Left renal pelvis (tissue), 4 donors: ENCODE measurements at regions not wholly inside any gene's neighbourhood (a gene's known extent, or its start where the extent isn't known, plus 50 kb on each side); places are given as distances from the start of the nearest gene placed in this dataset.

Experiments used
- DNase-seq, 4 donors: peaks; one replicate each; pipeline ENCODE4 v3.0.0-alpha.2; 2013; ENCODE audit warnings: low read depth in 4 of 4, low spot score in 3 of 4

- no peak for DNase-seq
Observed at GRCh38 chr10:128928231-128928836, 538.7 kb upstream of the MGMT start.

- no peak for DNase-seq
Observed at GRCh38 chr10:128929131-128929530, 537.9 kb upstream of the MGMT start.

- no peak for DNase-seq
Observed at GRCh38 chr10:128929767-128930166, 537.3 kb upstream of the MGMT start.

GRCh38 chr10:128930515-128930914 is 536.5 kb upstream of the MGMT start:
- no peak for DNase-seq

DNA sequence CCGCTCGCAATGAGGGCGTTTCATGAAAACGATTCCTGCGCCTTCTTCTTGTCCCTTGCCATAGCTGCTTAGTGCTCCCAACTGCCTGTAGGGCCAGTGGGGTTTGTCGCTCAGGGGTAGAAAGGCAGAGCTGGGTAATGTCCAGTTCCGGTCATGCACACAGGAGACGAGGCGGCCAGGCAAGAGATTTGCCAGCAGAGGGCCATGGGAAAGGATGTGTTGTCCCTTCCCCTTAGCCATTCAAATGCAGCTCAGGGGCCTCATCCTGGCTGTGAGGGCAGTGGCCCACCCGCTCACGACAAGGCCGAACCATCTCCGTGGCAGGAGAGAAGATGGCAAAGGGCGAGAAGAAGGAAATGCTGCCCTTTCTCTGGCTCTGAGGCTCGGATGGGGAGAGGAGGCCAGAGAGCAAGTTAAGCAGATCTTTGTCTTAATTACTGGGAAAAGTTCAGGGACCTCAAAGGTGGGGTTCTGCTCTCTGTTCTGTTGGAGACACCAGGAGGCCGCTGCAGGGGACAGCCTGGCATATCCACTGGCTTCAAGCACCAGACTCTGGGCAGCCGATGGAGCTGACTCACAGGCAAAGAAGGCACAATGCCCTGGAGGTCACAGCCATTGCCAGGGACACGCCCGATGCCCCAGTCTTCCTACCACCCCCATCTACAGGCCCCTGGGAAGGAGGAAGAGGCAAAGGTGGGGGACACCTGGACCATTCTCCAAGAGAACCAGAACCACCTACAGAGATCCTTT is 534.8 kb upstream of the MGMT start:
- DNase-seq: no peak

DNA sequence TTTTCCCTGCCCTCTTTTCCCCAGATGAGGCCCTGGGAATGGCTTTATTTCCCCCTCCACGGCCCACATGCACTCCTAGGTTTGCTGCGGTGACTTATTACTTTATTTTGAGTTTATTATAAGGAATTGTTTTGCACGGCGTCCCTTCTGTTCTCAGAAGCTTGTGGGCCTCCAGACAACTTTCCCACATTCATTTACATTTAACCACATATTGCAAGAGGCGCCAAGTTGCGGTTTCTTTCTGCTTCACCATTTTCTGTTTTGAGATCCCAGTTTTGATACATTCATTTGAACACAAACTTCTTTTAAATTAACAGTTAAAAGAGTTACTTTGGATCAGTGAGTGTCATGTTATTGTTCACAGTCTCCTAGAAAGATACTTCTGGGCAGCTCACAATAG is 532.5 kb upstream of the MGMT start:
- DNase-seq: no peak

GRCh38 chr10:128936392-128936791 is 530.6 kb upstream of the MGMT start:
- no peak for DNase-seq

DNA sequence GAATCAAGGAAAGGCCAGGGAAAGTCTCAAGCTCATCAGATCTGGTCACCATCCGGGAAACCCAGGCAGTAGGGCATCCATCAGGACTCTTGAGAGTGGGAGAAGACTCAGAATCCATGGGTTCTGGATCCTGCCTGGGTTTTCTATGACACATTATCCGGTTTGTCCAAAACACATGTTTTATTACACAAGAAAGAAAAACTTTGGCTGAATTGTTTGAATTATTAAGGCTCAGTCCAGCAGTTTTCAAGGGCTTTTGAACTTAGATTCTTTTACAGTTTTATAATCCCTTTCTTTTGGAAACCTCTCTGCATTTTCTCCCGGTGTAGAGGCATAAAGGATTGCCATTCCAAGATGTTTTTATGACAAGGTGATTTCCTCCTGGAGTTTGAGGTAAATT is 528.5 kb upstream of the MGMT start:
- no peak for DNase-seq

- DNase-seq: no peak
Observed at GRCh38 chr10:128940081-128940480, 527.0 kb upstream of the MGMT start.

DNA sequence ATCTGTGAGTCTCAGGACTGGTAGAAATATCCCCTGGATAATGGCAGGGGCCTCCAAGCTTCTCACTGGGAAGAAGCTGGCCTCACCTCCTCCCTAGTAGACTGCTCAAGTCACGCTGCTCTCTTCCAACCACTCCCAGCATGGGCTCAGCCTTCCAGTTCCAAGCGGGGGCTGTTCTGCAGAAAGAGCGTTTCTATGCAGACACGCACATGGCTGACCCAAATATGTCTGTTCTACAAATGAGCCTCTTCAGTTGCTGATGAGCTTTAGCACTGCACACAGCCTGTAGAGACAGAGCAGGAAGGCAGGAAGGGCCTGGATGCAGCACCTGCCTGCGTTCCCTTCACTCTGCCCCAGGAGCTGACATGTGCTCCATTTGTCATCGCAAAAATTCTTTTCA is 523.9 kb upstream of the MGMT start:
- no peak for DNase-seq

DNA sequence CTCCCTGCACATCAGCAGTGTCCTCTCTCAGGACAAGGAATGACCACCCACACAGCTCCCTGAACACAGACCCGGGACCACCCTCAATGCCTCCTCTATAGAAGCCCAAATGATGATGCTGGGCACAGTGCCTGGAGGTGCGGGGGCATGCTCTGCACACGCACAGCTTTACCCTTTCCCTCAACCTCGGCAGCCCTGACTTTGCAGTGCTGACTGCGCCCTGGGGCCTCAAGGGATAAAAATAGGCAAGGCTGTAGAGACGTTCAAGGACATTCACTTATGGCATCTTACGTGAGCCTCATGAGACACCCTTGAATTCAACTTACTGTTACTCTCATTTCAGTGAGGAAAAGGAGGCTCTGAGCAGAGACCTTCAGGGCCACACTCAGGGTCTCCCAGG is 521.6 kb upstream of the MGMT start:
- no peak for DNase-seq

DNA sequence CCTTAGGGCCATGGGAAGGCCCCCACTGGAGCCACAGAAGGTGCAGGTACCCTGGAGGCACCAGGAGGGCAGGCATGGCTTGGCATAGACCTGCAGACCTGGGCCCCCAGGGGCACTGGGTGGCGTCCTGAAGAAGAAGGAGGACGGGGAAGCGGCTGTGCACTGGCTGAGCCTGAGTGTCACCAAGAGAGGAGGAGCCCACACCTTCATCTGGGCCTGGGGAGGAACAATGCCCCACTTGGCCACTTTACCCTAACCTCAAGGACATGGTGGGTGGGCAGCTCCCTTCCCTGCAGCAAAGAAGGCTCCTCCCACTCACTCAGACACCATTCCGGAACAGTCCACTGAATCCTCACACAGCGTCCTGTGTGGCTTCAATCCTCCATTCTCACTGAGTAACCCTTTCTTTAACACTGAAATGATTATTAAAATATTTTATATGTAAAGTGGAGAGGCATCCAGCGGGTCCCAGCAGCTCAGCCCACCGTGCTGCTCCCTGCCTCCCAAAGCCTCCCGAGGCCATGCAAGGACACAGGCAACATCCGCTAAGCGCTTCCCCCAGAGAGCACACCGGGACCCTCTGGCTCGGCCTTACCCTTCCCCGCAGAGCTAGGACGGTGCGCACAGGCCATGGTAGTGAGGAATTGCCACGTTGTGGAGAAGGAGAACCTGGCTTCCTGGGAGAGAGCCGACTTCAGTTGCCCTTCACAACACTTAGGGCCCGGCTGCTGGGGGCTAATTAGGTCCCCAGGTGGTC is 516.7 kb upstream of the MGMT start:
- DNase-seq: no peak

DNA sequence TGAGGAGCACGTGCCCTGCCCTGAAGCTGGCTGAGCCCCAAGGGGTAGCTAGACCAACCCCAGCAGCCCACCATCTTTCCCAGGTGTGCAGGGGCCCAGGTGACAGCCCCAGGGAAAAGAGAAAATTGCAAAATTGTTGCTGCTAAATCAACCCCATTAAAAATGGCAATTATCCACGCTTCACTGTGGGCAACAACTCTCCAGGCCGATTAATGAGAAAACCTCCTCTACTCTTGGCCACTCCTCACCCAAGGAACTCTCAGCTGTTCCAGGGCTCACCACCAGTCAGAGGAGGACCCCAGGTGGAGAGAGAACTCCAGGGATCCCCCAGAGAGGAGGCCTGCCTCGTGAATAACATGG is 516.1 kb upstream of the MGMT start:
- DNase-seq: no peak

DNA sequence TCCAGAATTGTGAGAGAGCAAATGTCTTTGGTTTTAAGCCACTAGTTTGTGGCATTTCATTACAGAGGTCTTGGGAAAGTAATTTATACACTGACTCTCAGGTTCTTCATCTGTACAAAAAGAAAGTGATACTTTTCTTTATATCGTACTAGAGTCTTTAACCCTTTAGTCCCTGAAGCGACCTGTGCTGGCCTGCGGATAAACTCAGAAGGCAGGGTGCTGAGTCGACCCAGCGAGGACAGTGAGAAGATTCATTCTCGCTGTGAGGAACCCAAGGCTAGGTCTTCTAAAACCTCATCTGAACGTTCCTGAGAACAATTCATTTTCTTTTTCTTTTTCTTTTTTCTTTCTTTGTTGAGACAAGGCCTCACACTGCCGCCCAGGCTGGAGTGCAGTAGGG is 514.2 kb upstream of the MGMT start:
- no peak for DNase-seq

DNA sequence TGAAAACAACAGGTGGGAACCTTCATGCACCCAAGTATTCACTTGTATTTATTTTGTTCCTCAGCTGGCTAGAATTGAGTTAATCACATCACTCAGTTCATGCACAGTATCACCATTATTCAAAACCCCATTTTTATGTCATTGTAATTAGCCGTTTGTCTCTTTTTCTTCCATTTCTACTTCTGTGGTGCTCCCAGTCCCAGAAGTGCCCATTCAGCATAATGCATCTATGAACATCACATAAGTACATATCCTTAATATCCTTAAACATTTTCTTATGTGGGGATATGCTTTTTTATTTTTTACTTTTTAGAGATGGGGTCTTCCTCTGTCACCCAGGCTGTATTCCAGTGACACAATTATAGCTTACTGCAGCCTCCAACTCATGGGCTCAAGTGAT is 510.9 kb upstream of the MGMT start:
- DNase-seq: no peak

- DNase-seq: no peak
Observed at GRCh38 chr10:128957221-128957620, 509.8 kb upstream of the MGMT start.

- DNase-seq: peak in 1 of 4 donors; percentile 17
Observed at GRCh38 chr10:128958834-128959690, 508.0 kb upstream of the MGMT start.

GRCh38 chr10:128959746-128960145 is 507.3 kb upstream of the MGMT start:
- no peak for DNase-seq

GRCh38 chr10:128960517-128960916 is 506.5 kb upstream of the MGMT start:
- no peak for DNase-seq

DNA sequence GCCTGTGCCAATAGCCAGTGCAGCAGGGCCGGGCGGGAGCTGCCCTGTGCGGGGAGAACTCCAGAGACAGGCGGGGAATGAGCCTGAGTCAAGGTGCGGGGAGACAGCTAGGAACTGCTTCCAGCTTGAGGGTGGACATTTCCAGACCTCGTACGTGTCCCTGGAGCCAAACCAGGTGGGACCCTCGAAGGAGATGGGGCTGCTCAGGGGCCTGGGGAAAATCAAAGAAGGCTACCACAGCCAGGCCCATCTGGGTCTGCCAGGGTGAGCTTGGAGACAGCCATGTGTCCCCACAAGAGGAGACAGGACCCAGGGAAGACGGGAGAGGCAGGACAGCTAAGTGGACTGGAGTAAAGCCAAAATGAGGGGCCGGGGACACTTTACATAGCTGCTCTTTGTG is 504.9 kb upstream of the MGMT start:
- DNase-seq: no peak
